BJ (cell line): ENCODE measurements at regions not wholly inside any gene's neighbourhood (a gene's known extent, or its start where the extent isn't known, plus 50 kb on each side); places are given as distances from the start of the nearest gene placed in this dataset.

Source experiments
- CTCF ChIA-PET: fragments of 350-600 bp; formaldehyde crosslinking; extraction: SDS; loops from one replicate; lab custom pipeline; 2021; ENCODE audit warnings: antibody characterized with exemption, inconsistent platforms; lab: Yijun Ruan, JAX
- POLR2A ChIA-PET: fragments of 300-600 bp; sonication (Branson Sonifier 250); formaldehyde crosslinking; extraction: SDS; loops from one replicate; lab custom pipeline; 2021; ENCODE audit warnings: antibody characterized with exemption; lab: Charles Lee
- DNase-seq: peaks from one replicate; pipeline ENCODE4 v3.0.0-alpha.2; 2011; ENCODE audit warnings: low read depth
- H3K27me3 ChIP-seq: 2 replicates; pipeline ENCODE4 v1.6.0; 2011; ENCODE audit warnings: low read length; ENCODE audit not compliant: control insufficient read depth, insufficient read depth
- H3K36me3 ChIP-seq: 2 replicates; pipeline ENCODE4 v1.5.1; 2011; ENCODE audit warnings: low read length; ENCODE audit not compliant: control insufficient read depth, insufficient read depth
- H3K4me3 ChIP-seq: 2 replicates; pipeline ENCODE4 v1.5.1; 2011; ENCODE audit warnings: low read depth, mild to moderate bottlenecking, control low read depth, low read length
- TF ChIP-seq, protein P1 (sequence below): IDR thresholded peaks from 2 replicates; pipeline ENCODE4 v1.5.1; 2011; ENCODE audit warnings: low read depth, mild to moderate bottlenecking, control low read depth, inconsistent platforms, low read length, moderate library complexity; ENCODE audit not compliant: insufficient read depth

DNA sequence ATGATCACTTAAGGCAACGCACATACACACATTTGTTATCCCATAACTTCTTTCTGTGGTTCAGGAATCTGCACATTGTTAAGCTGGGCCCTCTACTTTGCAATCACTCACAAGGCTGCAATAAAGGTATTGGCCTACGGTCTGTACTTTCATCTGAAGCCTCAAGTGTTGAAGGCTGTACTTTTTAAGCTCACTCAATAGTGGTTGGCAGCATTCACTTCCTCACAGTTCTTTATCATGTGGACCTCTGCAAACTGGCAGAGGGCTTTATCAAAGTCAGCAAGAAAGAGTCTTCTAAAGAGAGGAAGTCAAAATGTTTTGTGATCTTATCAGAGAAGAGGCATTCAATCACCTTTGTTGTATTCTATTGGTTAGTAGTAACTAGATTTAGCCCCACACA lies 301.4 kb upstream of the EPHA5 start:
- TF ChIP-seq, protein P1, sequence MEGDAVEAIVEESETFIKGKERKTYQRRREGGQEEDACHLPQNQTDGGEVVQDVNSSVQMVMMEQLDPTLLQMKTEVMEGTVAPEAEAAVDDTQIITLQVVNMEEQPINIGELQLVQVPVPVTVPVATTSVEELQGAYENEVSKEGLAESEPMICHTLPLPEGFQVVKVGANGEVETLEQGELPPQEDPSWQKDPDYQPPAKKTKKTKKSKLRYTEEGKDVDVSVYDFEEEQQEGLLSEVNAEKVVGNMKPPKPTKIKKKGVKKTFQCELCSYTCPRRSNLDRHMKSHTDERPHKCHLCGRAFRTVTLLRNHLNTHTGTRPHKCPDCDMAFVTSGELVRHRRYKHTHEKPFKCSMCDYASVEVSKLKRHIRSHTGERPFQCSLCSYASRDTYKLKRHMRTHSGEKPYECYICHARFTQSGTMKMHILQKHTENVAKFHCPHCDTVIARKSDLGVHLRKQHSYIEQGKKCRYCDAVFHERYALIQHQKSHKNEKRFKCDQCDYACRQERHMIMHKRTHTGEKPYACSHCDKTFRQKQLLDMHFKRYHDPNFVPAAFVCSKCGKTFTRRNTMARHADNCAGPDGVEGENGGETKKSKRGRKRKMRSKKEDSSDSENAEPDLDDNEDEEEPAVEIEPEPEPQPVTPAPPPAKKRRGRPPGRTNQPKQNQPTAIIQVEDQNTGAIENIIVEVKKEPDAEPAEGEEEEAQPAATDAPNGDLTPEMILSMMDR: no peak
- CTCF ChIA-PET: no interaction called here
- no peaks in the 10 kb centered on the region for H3K36me3 ChIP-seq
- no peak for DNase-seq
- H3K4me3 ChIP-seq: no peak overlapping the region
- POLR2A ChIA-PET: no interaction called here
- H3K27me3 ChIP-seq: no peaks in the 10 kb centered on the region

DNA sequence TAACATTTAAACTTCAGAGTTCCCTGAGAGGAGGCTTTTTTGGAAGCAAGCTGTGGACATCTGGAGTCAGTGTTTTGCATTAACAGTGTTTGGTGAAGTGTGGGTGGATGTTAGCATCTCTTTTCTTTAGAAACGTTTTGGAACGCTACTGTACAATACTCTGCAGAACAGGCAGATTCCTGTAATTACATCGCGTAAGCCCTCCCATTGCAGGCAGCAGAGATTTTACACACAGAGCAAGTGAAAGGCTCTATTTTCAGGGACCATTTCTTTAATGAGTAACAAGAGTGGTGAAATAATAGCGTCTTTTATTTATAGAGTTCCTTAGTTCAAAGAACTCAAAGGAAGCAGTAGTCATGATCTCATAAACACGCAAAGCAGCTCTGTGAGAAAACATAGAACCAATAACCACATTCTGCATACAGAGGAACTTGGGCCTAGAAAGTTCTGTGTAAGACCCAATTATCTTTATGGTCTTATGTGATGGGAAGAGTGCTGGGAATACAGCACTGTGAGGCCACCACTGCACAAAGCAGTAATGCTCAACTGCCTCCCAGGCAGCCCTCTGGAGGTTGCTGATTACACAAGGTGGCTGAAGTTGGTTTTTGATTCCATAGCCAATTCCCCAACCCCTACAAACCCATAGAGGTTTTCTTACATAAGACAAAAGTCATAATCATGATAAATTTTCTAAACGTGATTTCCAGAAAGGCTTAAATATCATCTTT lies 298.7 kb upstream of the EPHA5 start:
- H3K27me3 ChIP-seq: no peaks in the 10 kb centered on the region
- no peaks in the 10 kb centered on the region for H3K36me3 ChIP-seq
- TF ChIP-seq, protein P1: no peak
- CTCF ChIA-PET: no interaction called here
- H3K4me3 ChIP-seq: no peak overlapping the region
- POLR2A ChIA-PET: no interaction called here
- peak; percentile 10 for DNase-seq

DNA sequence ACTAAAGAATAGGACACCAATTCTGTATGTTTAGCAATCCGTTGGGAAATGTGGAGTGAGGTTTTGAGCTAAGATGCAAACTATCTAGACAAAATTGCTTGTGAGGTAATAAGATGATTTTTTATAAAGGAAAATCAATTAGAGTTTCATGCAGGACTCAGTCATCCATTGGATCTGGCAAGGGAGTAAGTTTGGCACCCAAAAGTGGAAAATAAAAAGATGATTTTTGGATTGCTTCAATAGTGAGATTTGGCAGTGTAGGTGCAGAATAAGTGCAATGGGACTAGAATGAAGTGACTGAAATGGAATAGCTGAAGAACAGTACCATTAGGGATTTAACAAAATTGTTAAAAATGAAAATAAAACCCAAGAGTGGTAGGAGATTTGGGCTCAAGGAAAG lies 290.5 kb upstream of the EPHA5 start:
- ChIA-PET POLR2A (no interaction called here), CTCF (no interaction called here)
- TF ChIP-seq, protein P1: no peak
- no peak overlapping the region for H3K4me3 ChIP-seq
- H3K36me3 ChIP-seq: no peaks in the 10 kb centered on the region
- DNase-seq: no peak
- H3K27me3 ChIP-seq: no peaks in the 10 kb centered on the region

DNA sequence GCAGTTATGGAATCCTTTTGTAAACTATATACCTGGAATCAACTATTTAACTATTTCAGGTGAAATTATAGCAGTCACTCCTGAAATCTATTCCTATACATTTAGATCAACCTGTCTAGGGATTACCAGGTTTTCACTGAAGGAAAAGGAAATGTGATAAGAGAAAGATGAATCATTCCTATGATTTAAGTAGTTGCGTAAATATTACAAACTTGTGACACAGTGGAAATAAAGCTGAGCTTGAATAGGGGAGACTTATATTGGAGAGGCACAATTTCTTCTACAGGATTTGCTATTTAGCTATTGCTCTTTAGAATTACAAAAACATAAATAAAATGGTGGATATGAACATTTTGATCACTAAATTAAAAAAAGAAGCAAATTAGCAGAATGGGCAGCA lies 284.1 kb upstream of the EPHA5 start:
- ChIA-PET POLR2A (no interaction called here), CTCF (no interaction called here)
- Histone ChIP-seq H3K27me3 (no peaks in the 10 kb centered on the region), H3K4me3 (no peak overlapping the region), H3K36me3 (no peaks in the 10 kb centered on the region)
- TF ChIP-seq, protein P1: no peak
- no peak for DNase-seq

DNA sequence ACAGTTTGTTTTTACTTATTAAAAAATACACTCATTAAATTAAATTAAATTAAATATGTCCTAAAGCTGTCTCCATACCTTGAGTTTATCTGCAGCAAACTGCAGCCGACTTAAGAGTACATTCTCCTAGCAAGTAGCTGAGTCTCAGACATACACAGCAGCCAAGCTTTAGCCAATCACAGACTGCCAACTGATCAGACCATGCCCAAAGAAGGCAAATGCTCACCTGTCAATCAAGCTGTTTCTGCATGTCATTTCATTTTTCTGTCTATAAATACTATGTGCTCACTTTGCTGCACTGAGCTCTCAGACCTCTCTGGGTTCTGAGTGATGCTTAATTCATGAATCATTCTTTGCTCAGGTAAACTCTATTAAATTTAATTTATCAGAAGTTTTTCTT lies 280.9 kb upstream of the EPHA5 start:
- DNase-seq: no peak
- CTCF ChIA-PET: no interaction called here
- Histone ChIP-seq H3K27me3 (no peaks in the 10 kb centered on the region), H3K4me3 (no peak overlapping the region), H3K36me3 (no peaks in the 10 kb centered on the region)
- POLR2A ChIA-PET: no interaction called here
- TF ChIP-seq, protein P1: no peak
